VCaP (cell line): ENCODE measurements at regions not wholly inside any gene's neighbourhood (a gene's known extent, or its start where the extent isn't known, plus 50 kb on each side); places are given as distances from the start of the nearest gene placed in this dataset.
"Not testable (repeated sequence)": the region's sequence is repeated elsewhere in the genome, so short reads cannot be mapped to it uniquely, and the experiment has no call there.

Experiments used
- H3K27ac ChIP-seq: fragments of 450-650 bp; 2 replicates; pipeline ENCODE4 v1.5.1; 2017
- TF ChIP-seq, protein P1 (sequence below): fragments of 450-650 bp; conservative IDR thresholded peaks from 2 replicates; pipeline ENCODE4 v1.5.1; 2017; ENCODE audit warnings: mild to moderate bottlenecking, moderate library complexity

DNA sequence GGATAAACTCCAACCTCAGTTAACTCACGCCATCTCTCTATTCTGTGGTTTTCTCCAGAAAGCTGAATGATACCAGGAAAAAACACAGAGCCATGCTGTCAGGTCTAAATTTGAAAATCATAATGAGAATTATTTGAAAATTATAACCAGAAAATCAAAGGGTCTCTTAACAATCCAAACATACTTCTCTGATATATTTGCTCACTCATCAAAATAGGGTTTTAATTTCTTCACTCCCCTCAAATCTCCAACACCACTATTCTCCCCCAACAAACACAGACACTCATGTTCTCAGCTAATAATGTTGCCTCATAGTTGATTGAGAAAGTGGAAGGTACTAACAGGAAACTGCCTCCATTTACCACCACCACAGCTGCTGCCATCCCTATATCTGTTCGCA lies 375.5 kb downstream of the TLE1 start:
- H3K27ac ChIP-seq, result no peak overlapping the region
- TF ChIP-seq, protein P1, sequence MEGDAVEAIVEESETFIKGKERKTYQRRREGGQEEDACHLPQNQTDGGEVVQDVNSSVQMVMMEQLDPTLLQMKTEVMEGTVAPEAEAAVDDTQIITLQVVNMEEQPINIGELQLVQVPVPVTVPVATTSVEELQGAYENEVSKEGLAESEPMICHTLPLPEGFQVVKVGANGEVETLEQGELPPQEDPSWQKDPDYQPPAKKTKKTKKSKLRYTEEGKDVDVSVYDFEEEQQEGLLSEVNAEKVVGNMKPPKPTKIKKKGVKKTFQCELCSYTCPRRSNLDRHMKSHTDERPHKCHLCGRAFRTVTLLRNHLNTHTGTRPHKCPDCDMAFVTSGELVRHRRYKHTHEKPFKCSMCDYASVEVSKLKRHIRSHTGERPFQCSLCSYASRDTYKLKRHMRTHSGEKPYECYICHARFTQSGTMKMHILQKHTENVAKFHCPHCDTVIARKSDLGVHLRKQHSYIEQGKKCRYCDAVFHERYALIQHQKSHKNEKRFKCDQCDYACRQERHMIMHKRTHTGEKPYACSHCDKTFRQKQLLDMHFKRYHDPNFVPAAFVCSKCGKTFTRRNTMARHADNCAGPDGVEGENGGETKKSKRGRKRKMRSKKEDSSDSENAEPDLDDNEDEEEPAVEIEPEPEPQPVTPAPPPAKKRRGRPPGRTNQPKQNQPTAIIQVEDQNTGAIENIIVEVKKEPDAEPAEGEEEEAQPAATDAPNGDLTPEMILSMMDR, result no peak

DNA sequence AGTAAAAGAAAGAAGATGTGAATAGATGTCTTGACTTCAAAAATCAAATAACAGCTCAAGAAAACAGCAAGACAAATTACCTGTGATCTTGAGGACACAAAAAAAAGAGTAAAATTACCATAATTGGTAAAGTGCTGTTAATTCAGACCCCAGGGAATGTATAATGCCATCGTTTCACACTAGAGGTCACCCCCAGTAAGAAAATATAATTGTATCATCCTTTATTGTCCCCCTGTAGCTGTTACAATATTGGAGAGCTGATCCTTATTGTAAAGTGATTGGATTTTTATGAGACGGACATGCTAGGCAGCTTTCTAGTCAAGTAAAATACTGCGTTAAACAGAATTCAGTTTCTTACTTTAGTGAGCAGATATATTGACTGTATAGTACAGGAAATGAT lies 377.0 kb downstream of the TLE1 start:
- no peak overlapping the region for H3K27ac ChIP-seq
- TF ChIP-seq, protein P1, result peak; percentile 12; the same call in 1 of the 2 replicates

DNA sequence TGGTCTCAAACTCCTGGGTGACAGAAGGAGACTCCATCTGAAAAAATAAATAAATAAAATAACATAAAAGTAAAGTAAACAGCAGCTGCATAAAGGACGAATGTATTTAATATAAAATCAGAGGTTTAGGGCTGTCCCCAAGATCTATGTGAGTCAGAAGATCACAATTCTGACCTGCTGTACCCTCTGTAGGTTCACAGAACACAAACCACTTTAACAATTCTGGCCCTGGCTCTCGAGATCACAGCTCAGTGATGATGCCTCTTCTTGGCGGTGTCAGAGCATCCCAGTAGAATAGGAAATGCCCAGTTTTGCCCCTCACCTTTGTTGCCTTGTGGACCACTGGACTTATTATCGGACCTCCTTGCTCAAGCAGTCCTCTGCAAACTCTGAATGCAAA lies 380.9 kb downstream of the TLE1 start:
- TF ChIP-seq, protein P1, result no peak
- H3K27ac ChIP-seq, result no peak overlapping the region

DNA sequence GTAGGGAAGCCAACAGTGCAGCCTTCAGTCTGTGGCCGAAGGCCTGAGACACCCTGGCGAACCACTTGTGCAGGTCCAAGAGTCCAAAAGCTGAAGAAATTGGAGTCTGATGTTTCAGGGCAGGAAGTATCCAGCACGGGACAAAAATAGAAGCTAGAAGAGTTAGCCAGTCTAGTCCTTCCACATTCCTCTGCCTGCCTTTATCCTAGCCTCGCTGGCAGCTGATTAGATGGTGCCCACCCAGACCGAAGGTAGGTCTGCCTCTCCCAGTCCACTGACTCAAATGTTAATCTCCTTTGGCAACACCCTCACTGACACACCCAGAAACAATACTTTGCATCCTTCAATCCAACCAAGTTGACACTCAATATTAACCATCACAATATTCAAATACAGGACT lies 381.6 kb downstream of the TLE1 start:
- not testable (repeated sequence) for H3K27ac ChIP-seq

DNA sequence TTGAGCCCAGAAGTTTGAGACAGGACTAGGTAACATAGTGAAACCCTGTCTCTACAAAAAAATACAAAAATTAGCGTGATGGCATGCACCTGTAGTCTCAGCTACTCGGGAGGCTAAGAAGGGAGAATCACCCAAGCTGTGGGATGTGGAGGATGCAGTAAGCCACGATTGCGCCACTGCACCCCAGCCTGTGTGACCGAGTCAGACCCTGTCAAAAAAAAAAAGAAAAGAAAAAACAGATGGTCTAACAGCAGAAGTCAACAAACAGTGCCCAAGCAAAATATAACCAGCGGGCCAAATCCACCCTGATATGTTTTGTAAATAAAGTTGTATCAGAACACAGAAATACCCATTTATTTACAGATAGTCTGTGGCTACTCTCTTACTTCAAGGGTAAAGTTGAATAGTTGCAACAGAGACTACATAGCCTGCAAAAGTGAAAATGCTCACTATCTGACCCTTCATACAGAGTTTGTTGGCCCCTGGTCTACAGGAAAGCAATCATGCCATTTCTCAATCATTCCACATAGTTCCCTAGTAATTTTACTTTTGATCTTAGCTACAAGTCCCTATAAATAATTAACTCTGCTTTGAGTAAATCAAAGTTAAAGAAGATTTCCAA lies 383.7 kb downstream of the TLE1 start:
- H3K27ac ChIP-seq, result no peak overlapping the region
- TF ChIP-seq, protein P1, result no peak

DNA sequence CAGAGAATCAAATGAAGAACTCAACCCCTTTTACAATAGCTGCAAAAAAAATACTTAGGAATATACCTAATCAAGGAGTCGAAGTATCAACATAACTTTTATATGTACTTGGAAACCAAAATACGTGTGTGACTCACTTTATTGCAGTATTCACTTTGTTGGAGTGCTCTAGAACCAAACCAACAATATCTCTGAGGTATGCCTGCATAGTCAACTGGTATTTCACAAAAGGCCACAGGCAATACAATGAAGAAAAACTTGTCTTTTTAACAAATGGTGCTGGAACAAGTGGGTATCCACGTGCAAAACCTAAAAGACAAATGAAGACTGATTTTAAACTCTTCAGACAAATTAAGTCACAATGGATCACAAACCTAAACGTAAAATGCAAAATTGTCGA lies 385.7 kb downstream of the TLE1 start:
- H3K27ac ChIP-seq, result no peak overlapping the region
- TF ChIP-seq, protein P1, result no peak

DNA sequence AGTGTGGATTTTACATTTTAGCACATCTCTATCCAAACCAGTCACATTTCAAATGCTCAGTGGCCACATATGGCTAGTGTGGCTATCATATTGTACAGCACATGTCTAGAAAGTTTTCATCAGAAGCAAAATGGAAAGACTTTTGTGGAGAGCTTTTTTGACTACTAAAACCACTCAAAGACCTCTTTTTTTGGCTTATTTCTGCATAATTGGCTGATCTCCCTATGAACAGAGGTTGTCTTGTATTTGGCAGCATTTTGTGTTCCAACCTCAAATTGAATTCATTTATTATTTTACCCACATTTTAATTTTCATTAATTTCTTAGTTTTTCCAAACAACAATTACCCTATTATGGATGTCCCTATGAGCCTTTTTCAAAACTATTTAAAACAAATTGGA lies 395.7 kb downstream of the TLE1 start:
- TF ChIP-seq, protein P1, result no peak
- no peak overlapping the region for H3K27ac ChIP-seq

DNA sequence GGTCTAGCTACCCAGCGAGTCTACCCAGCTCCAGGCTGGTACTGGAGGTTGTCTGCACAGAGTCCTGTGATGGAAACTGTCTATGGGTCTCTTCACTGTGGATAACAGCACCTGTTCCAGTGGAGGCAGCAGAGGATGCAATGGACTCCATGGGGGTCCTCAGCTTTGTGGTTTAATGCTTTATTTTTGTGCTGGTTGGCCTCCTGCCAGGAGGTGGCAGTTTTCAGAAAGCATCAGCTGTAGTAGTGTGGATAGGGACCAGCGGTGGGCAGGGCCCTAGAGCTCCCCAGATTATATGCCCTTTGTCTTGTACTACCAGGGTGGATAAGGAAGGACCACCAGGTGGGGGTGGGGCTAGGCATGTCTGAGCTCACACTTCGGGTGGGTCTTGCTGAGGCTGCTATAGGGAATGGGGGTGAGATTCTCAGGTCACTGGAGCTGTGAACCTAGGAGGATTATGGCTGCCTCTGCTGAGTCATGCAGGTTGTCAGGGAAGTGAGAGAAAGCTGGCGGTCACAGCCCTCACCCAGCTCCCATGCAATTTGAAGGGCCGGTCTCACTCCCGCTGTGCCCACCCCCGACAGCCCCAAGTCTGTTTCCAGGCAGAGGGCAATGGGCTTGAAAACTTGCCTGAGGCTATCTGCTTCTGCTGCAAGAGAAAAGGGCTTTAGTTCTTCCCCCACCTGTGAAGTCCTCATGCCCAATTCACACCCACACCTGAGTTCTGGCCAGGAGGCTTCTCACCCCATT lies 397.1 kb downstream of the TLE1 start:
- TF ChIP-seq, protein P1, result no peak
- H3K27ac ChIP-seq, result no peak overlapping the region
